ENCODE measurements at regions not wholly inside any gene's neighbourhood (a gene's known extent, or its start where the extent isn't known, plus 50 kb on each side); places are given as distances from the start of the nearest gene placed in this dataset.
"Not testable (repeated sequence)": the region's sequence is repeated elsewhere in the genome, so short reads cannot be mapped to it uniquely, and the experiment has no call there.

GRCh38 chrX:35617836-35618235 is 180.3 kb upstream of the MAGEB16 start:
- ChIA-PET CTCF (no interaction called here), POLR2A (no interaction called here)
- DNase-seq (no peak), ATAC-seq (no peak)
- no peaks in the 10 kb centered on the region for H3K9me3 Mint-ChIP-seq
- H3K27me3 Mint-ChIP-seq, result no peaks in the 10 kb centered on the region
- H3K27ac Mint-ChIP-seq, result no peak overlapping the region
- H3K4me1 Mint-ChIP-seq (ENCODE audit: low read depth), result no peaks in the 10 kb centered on the region
- no peaks in the 10 kb centered on the region for H3K36me3 Mint-ChIP-seq (ENCODE audit: low read depth)
- TF ChIP-seq, protein P1, sequence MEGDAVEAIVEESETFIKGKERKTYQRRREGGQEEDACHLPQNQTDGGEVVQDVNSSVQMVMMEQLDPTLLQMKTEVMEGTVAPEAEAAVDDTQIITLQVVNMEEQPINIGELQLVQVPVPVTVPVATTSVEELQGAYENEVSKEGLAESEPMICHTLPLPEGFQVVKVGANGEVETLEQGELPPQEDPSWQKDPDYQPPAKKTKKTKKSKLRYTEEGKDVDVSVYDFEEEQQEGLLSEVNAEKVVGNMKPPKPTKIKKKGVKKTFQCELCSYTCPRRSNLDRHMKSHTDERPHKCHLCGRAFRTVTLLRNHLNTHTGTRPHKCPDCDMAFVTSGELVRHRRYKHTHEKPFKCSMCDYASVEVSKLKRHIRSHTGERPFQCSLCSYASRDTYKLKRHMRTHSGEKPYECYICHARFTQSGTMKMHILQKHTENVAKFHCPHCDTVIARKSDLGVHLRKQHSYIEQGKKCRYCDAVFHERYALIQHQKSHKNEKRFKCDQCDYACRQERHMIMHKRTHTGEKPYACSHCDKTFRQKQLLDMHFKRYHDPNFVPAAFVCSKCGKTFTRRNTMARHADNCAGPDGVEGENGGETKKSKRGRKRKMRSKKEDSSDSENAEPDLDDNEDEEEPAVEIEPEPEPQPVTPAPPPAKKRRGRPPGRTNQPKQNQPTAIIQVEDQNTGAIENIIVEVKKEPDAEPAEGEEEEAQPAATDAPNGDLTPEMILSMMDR (IDR thresholded peaks at IDR 0.05), result no peak
- intact Hi-C loops (cut with micrococcal nuclease), result no loop called here
- no peak overlapping the region for H3K4me3 Mint-ChIP-seq

DNA sequence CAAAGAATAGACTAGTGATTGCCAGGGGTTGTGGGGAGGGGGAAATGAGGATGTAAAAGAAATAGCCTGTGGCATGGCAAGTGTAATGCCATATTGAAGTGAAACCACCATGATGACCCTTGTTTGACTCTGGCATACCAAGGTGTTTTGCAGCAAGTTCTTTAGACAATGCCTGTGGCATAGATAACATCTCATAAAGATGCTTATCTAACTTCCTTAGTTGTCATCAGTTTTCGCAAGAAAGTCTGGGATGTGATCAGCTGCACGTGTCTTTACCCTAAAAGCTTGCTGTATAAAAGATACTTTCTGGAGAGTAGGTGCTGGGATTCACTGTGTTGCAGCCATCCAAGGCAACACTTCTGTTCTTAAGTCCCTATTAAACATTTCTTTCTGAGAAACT is 176.1 kb upstream of the MAGEB16 start:
- Mint-ChIP-seq H3K4me3 (no peak overlapping the region), H3K9me3 (no peaks in the 10 kb centered on the region), H3K27ac (no peak overlapping the region), H3K36me3 (ENCODE audit: low read depth) (no peaks in the 10 kb centered on the region), H3K4me1 (ENCODE audit: low read depth) (no peaks in the 10 kb centered on the region), H3K27me3 (no peaks in the 10 kb centered on the region)
- CTCF ChIA-PET, result no interaction called here
- intact Hi-C loops (cut with micrococcal nuclease), result no loop called here
- TF ChIP-seq, protein P1 (IDR thresholded peaks at IDR 0.05), result no peak
- no peak for DNase-seq
- ATAC-seq, result no peak
- POLR2A ChIA-PET, result no interaction called here

DNA sequence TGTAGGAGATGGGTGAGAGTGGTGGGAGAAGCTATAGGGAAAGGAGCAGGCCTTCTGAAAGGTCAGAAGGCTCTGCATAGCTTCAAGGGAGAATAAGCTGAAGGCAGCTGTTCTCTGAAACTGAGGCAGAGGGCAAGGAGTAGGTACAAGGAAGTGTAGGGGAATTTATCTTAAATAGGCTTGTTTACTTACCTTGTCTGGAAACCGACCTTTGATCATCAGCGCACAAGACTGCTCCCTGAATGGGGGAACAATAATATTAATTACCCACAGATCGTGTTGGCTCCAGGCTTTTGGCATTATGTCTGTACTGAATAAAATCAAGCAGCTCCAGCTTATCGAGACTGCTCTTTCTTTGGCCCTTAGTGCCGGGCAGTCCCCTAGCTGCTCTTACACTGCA is 175.5 kb upstream of the MAGEB16 start:
- H3K4me1 Mint-ChIP-seq (ENCODE audit: low read depth), result no peaks in the 10 kb centered on the region
- no peak for ATAC-seq
- no peaks in the 10 kb centered on the region for H3K27me3 Mint-ChIP-seq
- ChIA-PET POLR2A (no interaction called here), CTCF (no interaction called here)
- no peak for DNase-seq
- no peak overlapping the region for H3K27ac Mint-ChIP-seq
- intact Hi-C loops (cut with micrococcal nuclease), result no loop called here
- TF ChIP-seq, protein P1 (IDR thresholded peaks at IDR 0.05), result no peak
- H3K9me3 Mint-ChIP-seq, result no peaks in the 10 kb centered on the region
- H3K4me3 Mint-ChIP-seq, result no peak overlapping the region
- no peaks in the 10 kb centered on the region for H3K36me3 Mint-ChIP-seq (ENCODE audit: low read depth)

DNA sequence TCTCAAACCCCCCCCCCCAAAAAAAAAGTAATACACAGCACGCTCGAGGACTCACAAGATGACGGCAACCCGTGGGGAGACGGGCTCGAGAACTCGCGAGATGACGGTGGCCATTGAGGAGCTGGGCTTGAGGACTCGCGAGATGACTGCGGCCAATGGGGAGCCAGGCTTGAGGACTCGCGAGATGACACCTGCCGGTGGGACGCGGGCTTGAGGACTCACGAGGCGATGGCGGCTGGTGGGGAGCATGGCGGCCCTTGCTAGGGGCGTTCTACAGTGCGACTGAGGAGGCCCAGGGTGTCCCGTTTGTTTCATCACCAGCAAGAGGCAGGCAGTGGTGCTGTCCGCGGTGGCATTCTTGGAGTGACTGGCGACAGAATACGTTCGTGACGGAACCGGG is 172.4 kb upstream of the MAGEB16 start:
- no peaks in the 10 kb centered on the region for H3K27me3 Mint-ChIP-seq
- no peak for ATAC-seq
- no peaks in the 10 kb centered on the region for H3K36me3 Mint-ChIP-seq (ENCODE audit: low read depth)
- no peaks in the 10 kb centered on the region for H3K9me3 Mint-ChIP-seq
- intact Hi-C loops (cut with micrococcal nuclease), result no loop called here
- H3K4me3 Mint-ChIP-seq, result no peak overlapping the region
- TF ChIP-seq, protein P1 (IDR thresholded peaks at IDR 0.05), result no peak
- POLR2A ChIA-PET, result no interaction called here
- CTCF ChIA-PET, result no interaction called here
- no peak for DNase-seq
- H3K4me1 Mint-ChIP-seq (ENCODE audit: low read depth), result no peaks in the 10 kb centered on the region
- no peak overlapping the region for H3K27ac Mint-ChIP-seq

DNA sequence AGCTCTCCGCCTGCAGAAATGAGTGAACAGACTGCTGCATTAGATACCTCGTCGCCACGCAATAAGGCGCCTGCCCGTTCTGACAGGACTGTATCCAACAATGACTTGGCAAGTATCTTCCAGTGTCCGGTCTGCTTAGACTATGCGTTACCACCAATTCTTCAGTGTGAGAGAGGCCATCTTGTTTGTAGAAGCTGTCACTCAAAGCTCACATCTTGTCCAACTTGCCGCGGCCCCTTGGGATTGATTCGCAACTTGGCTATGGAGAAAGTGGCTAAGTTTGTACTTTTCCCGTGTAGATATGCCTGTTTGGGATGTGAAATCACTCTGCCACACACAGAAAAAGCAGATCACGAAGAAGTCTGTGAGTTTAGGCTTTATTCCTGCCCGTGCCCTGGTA is 172.0 kb upstream of the MAGEB16 start:
- ChIA-PET POLR2A (no interaction called here), CTCF (no interaction called here)
- Mint-ChIP-seq H3K4me1 (ENCODE audit: low read depth) (no peaks in the 10 kb centered on the region), H3K9me3 (no peaks in the 10 kb centered on the region), H3K36me3 (ENCODE audit: low read depth) (no peaks in the 10 kb centered on the region), H3K27me3 (no peaks in the 10 kb centered on the region), H3K4me3 (no peak overlapping the region), H3K27ac (no peak overlapping the region)
- TF ChIP-seq, protein P1 (IDR thresholded peaks at IDR 0.05), result no peak
- ATAC-seq (no peak), DNase-seq (no peak)
- intact Hi-C loops (cut with micrococcal nuclease), result no loop called here

DNA sequence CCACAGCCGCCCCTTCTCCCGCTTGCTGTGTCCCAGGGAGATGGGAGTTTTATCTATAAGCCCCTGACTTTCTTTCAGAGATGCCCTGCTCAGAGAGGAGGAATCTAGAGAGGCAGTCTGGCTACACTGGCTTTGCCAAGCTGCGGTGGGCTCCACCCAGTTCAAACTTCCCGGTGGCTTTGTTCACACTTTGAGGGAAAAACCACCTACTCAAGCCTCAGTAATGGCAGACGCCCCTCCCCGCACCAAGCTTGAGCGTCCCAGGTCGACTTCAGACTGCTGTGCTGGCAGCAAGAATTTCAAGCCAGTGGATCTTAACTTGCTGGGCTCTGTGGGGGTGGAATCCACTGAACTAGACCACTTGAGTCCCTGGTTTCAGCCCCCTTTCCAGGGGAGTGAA is 162.2 kb upstream of the MAGEB16 start:
- intact Hi-C loops (cut with micrococcal nuclease); H3K27ac Mint-ChIP-seq; H3K27me3 Mint-ChIP-seq; ATAC-seq; H3K36me3 Mint-ChIP-seq (ENCODE audit: low read depth); H3K4me3 Mint-ChIP-seq; H3K4me1 Mint-ChIP-seq (ENCODE audit: low read depth); POLR2A ChIA-PET; H3K9me3 Mint-ChIP-seq; CTCF ChIA-PET; DNase-seq: not testable (repeated sequence)

All from activated CD8-positive, alpha-beta T cell treated with anti-CD3 and anti-CD28 coated beads for 36 hours (primary cell).